ENCODE measurements at regions not wholly inside any gene's neighbourhood (a gene's known extent, or its start where the extent isn't known, plus 50 kb on each side); places are given as distances from the start of the nearest gene placed in this dataset.

GRCh38 chr5:174412374-174412773 is 312.0 kb upstream of the MSX2 start:
- TF ChIP-seq, protein P1, sequence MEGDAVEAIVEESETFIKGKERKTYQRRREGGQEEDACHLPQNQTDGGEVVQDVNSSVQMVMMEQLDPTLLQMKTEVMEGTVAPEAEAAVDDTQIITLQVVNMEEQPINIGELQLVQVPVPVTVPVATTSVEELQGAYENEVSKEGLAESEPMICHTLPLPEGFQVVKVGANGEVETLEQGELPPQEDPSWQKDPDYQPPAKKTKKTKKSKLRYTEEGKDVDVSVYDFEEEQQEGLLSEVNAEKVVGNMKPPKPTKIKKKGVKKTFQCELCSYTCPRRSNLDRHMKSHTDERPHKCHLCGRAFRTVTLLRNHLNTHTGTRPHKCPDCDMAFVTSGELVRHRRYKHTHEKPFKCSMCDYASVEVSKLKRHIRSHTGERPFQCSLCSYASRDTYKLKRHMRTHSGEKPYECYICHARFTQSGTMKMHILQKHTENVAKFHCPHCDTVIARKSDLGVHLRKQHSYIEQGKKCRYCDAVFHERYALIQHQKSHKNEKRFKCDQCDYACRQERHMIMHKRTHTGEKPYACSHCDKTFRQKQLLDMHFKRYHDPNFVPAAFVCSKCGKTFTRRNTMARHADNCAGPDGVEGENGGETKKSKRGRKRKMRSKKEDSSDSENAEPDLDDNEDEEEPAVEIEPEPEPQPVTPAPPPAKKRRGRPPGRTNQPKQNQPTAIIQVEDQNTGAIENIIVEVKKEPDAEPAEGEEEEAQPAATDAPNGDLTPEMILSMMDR (IDR thresholded peaks at IDR 0.05), result no peak
- TF ChIP-seq, protein P2, sequence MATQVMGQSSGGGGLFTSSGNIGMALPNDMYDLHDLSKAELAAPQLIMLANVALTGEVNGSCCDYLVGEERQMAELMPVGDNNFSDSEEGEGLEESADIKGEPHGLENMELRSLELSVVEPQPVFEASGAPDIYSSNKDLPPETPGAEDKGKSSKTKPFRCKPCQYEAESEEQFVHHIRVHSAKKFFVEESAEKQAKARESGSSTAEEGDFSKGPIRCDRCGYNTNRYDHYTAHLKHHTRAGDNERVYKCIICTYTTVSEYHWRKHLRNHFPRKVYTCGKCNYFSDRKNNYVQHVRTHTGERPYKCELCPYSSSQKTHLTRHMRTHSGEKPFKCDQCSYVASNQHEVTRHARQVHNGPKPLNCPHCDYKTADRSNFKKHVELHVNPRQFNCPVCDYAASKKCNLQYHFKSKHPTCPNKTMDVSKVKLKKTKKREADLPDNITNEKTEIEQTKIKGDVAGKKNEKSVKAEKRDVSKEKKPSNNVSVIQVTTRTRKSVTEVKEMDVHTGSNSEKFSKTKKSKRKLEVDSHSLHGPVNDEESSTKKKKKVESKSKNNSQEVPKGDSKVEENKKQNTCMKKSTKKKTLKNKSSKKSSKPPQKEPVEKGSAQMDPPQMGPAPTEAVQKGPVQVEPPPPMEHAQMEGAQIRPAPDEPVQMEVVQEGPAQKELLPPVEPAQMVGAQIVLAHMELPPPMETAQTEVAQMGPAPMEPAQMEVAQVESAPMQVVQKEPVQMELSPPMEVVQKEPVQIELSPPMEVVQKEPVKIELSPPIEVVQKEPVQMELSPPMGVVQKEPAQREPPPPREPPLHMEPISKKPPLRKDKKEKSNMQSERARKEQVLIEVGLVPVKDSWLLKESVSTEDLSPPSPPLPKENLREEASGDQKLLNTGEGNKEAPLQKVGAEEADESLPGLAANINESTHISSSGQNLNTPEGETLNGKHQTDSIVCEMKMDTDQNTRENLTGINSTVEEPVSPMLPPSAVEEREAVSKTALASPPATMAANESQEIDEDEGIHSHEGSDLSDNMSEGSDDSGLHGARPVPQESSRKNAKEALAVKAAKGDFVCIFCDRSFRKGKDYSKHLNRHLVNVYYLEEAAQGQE (IDR thresholded peaks at IDR 0.05; ENCODE audit: insufficient read depth in 1 of 2, low read depth in 2 of 2, low read length in 1 of 2), result no peak
- TF ChIP-seq POLR2AphosphoS5 (IDR thresholded peaks at IDR 0.05; ENCODE audit: low read depth, low read length) (no peak), TCF7L2 (IDR thresholded peaks at IDR 0.05; ENCODE audit: low read depth, low read length) (no peak), SIN3A (IDR thresholded peaks at IDR 0.05; ENCODE audit: borderline replicate concordance, insufficient read depth, low read depth, low read length) (no peak)

Measured in Panc1 (cell line).